ENCODE measurements at regions not wholly inside any gene's neighbourhood (a gene's known extent, or its start where the extent isn't known, plus 50 kb on each side); places are given as distances from the start of the nearest gene placed in this dataset.
A peak's percentile ranks its signal among the peaks of the same experiment; 100 is the strongest.

- no peak for FAIRE-seq
- no peak for DNase-seq (ENCODE audit: insufficient read length, low spot score)
Observed at GRCh38 chr1:29831500-29832117, 595.3 kb downstream of the PTPRU start.

GRCh38 chr1:29830916-29831315 lies 594.6 kb downstream of the PTPRU start:
- FAIRE-seq (no peak), DNase-seq (ENCODE audit: insufficient read length, low spot score) (no peak)

GRCh38 chr1:29830383-29830782 lies 594.1 kb downstream of the PTPRU start:
- FAIRE-seq (no peak), DNase-seq (ENCODE audit: insufficient read length, low spot score) (no peak)

GRCh38 chr1:29829448-29830344 lies 593.4 kb downstream of the PTPRU start:
- no peak for FAIRE-seq
- no peak for DNase-seq (ENCODE audit: insufficient read length, low spot score)

- FAIRE-seq (no peak), DNase-seq (ENCODE audit: insufficient read length, low spot score) (no peak)
Observed at GRCh38 chr1:29828526-29829447, 592.5 kb downstream of the PTPRU start.

- DNase-seq (ENCODE audit: insufficient read length, low spot score) = no peak
- no peak for FAIRE-seq
Observed at GRCh38 chr1:29827801-29828525, 591.6 kb downstream of the PTPRU start.

- FAIRE-seq (no peak), DNase-seq (ENCODE audit: insufficient read length, low spot score) (no peak)
Observed at GRCh38 chr1:29827237-29827750, 591.0 kb downstream of the PTPRU start.

GRCh38 chr1:29826646-29827045 lies 590.3 kb downstream of the PTPRU start:
- FAIRE-seq = no peak

GRCh38 chr1:29825941-29826415 lies 589.7 kb downstream of the PTPRU start:
- FAIRE-seq (no peak), DNase-seq (ENCODE audit: insufficient read length, low spot score) (no peak)

More at GRCh38 chr1:29826646-29827045, 590.3 kb downstream of the PTPRU start:
- DNase-seq (ENCODE audit: insufficient read length, low spot score) = no peak

GRCh38 chr1:29825274-29825940 lies 589.1 kb downstream of the PTPRU start:
- DNase-seq (ENCODE audit: insufficient read length, low spot score) (no peak), FAIRE-seq (peak; percentile 94)

GRCh38 chr1:29824511-29825273 lies 588.4 kb downstream of the PTPRU start:
- DNase-seq (ENCODE audit: insufficient read length, low spot score) (no peak), FAIRE-seq (peak; percentile 54)

GRCh38 chr1:29824025-29824424 lies 587.7 kb downstream of the PTPRU start:
- DNase-seq (ENCODE audit: insufficient read length, low spot score) (no peak), FAIRE-seq (no peak)

GRCh38 chr1:29823561-29823960 lies 587.2 kb downstream of the PTPRU start:
- DNase-seq (ENCODE audit: insufficient read length, low spot score) (no peak), FAIRE-seq (no peak)

GRCh38 chr1:29821605-29822004 lies 585.3 kb downstream of the PTPRU start:
- DNase-seq (ENCODE audit: insufficient read length, low spot score) = no peak
- no peak for FAIRE-seq

GRCh38 chr1:29820401-29820800 lies 584.1 kb downstream of the PTPRU start:
- FAIRE-seq (no peak), DNase-seq (ENCODE audit: insufficient read length, low spot score) (no peak)

GRCh38 chr1:29812408-29813135 lies 576.2 kb downstream of the PTPRU start:
- DNase-seq (ENCODE audit: insufficient read length, low spot score) (no peak), FAIRE-seq (no peak)

GRCh38 chr1:29811727-29812407 lies 575.5 kb downstream of the PTPRU start:
- FAIRE-seq (no peak), DNase-seq (ENCODE audit: insufficient read length, low spot score) (no peak)
